PFSK-1 (cell line): ENCODE measurements at regions not wholly inside any gene's neighbourhood (a gene's known extent, or its start where the extent isn't known, plus 50 kb on each side); places are given as distances from the start of the nearest gene placed in this dataset.

Experiments used
- POLR2AphosphoS5 ChIP-seq: IDR thresholded peaks from 2 replicates; pipeline ENCODE4 v1.6.1; 2012; ENCODE audit warnings: low read depth, mild to moderate bottlenecking, control low read depth, low read length, moderate library complexity
- SIN3A ChIP-seq: IDR thresholded peaks from 2 replicates; pipeline ENCODE4 v1.6.1; 2012; ENCODE audit warnings: mild to moderate bottlenecking, low read length, moderate library complexity, borderline replicate concordance; ENCODE audit not compliant: insufficient read depth
- TAF1 ChIP-seq: IDR thresholded peaks from 2 replicates; pipeline ENCODE4 v1.6.1; 2012; ENCODE audit warnings: low read length, control low read depth, borderline replicate concordance; ENCODE audit not compliant: insufficient read depth
- TF ChIP-seq, protein P1 (sequence below), 2 experiments: IDR thresholded peaks; 2 replicates each; pipeline versions ENCODE4 v1.6.1 to v1.8.0; 2011 to 2012; ENCODE audit warnings: low read depth in 2 of 2, low read length in 2 of 2, control low read depth in 1 of 2, inconsistent platforms in 1 of 2, mild to moderate bottlenecking in 1 of 2, moderate library complexity in 1 of 2; ENCODE audit not compliant: insufficient read depth in 1 of 2

DNA sequence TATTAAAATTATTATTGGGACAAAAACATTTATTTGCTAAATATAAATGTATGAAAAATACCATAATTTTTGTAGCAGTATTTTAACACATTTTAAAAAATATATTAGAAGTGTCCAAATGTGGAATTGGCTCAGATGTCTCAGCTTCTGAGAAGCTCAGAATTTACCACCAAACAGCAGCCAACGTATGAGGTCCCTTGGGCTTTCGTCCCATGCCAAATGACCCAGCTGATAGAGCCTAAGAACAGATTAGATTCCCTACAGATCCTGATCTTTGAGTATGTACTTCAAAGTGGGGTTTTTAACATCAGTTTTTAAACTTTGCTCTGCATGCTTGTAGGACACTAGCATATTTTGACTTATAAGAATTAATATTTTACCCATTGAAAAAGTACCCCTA, 77.3 kb upstream of the RPS23 start:
- TF ChIP-seq TAF1 (no peak), POLR2AphosphoS5 (no peak), SIN3A (no peak)
- TF ChIP-seq, protein P1, sequence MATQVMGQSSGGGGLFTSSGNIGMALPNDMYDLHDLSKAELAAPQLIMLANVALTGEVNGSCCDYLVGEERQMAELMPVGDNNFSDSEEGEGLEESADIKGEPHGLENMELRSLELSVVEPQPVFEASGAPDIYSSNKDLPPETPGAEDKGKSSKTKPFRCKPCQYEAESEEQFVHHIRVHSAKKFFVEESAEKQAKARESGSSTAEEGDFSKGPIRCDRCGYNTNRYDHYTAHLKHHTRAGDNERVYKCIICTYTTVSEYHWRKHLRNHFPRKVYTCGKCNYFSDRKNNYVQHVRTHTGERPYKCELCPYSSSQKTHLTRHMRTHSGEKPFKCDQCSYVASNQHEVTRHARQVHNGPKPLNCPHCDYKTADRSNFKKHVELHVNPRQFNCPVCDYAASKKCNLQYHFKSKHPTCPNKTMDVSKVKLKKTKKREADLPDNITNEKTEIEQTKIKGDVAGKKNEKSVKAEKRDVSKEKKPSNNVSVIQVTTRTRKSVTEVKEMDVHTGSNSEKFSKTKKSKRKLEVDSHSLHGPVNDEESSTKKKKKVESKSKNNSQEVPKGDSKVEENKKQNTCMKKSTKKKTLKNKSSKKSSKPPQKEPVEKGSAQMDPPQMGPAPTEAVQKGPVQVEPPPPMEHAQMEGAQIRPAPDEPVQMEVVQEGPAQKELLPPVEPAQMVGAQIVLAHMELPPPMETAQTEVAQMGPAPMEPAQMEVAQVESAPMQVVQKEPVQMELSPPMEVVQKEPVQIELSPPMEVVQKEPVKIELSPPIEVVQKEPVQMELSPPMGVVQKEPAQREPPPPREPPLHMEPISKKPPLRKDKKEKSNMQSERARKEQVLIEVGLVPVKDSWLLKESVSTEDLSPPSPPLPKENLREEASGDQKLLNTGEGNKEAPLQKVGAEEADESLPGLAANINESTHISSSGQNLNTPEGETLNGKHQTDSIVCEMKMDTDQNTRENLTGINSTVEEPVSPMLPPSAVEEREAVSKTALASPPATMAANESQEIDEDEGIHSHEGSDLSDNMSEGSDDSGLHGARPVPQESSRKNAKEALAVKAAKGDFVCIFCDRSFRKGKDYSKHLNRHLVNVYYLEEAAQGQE (IDR thresholded peaks at IDR 0.05; ENCODE audit: insufficient read depth in 1 of 2, low read depth in 2 of 2, low read length in 2 of 2), result no peak
